GM13976 (cell line): ENCODE measurements at regions not wholly inside any gene's neighbourhood (a gene's known extent, or its start where the extent isn't known, plus 50 kb on each side); places are given as distances from the start of the nearest gene placed in this dataset.
A peak's percentile ranks its signal among the peaks of the same experiment; 100 is the strongest.

Experiments used
- DNase-seq: peaks from one replicate; pipeline ENCODE4 v3.0.0; 2012; ENCODE audit warnings: low spot score
- CTCF ChIP-seq: IDR thresholded peaks from 2 replicates; pipeline ENCODE4 v1.5.1; 2012; ENCODE audit warnings: borderline replicate concordance, mild to moderate bottlenecking; ENCODE audit not compliant: insufficient read depth; ENCODE audit errors: extremely low read depth, missing control alignments, control extremely low read depth
- in situ Hi-C: fragments of 300-500 bp; cut with MboI; formaldehyde crosslinking; loops from one replicate; pipeline ENCODE4 v1.12.0; 2022; ENCODE audit warnings: low sequenced_read_pairs, mixed read lengths, inconsistent platforms; ENCODE audit not compliant: unreplicated experiment

DNA sequence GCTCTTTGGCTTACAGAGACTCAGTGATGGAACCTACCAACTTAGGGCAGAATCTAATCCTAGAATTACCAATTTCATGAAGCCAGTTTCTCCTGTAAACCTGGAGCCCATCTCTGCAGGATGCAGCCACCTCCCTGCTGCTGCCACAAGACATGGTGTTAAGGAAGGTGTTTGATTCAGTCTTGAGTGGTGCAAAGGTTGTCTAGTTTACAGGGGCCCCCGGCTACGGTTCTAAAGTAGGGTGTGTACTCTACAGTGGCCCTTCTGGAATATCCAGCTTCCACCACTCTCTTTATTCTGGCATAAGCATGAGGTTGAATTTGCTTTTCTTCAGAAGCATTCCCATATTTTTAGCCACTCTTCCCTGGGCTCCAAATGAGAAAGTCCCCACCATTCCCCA lies 154.1 kb upstream of the GRIP1 start:
- TF ChIP-seq CTCF, result no peak
- in situ Hi-C loops, result no loop called here
- DNase-seq, result no peak

GRCh38 chr12:66836623-66837310 lies 157.9 kb upstream of the GRIP1 start:
- DNase-seq, result no peak
- peak; percentile 4 for TF ChIP-seq CTCF
- in situ Hi-C loops, result no loop called here

DNA sequence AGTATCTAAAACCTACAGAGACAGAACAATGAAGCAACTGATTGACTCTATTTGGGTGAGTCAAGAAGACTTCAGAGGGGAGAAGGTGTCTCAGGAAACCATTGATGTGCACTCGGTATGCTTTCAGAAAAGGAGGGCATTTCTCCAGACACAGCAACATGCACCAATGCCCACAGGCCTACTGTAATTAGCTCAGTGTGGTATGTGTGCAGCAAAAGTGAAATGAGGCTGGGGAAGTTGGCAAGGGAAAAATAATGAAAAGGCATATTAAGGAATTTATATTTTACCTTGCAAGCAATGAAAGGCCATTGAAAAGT lies 158.4 kb upstream of the GRIP1 start:
- in situ Hi-C loops, result no loop called here

GRCh38 chr12:66838366-66838765 lies 159.5 kb upstream of the GRIP1 start:
- in situ Hi-C loops, result no loop called here
- no peak for DNase-seq
- no peak for TF ChIP-seq CTCF

More for the DNA sequence above, 158.4 kb upstream of the GRIP1 start:
- DNase-seq, result no peak
- no peak for TF ChIP-seq CTCF

GRCh38 chr12:66848967-66849366 lies 170.1 kb upstream of the GRIP1 start:
- in situ Hi-C loops, result no loop called here
- TF ChIP-seq CTCF, result no peak

DNA sequence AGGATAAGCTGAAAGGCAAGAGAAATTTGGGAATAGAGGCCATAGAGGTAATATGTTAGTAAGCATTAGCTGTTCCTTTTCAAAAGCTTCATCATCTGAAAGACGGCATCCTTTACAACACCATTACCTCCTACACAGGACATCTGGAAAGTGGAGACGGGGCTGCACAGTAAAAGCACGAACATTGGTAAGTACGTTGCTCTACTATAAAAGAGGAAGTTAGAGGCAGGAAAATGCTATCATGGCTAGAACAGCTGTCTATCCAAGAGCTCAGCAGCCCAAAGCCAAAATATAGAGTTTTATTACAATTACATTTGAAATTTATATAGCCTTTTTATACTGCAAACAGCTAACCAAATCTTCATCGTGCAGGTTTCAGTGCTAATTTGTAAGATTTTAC lies 172.3 kb upstream of the GRIP1 start:
- in situ Hi-C loops, result no loop called here
- DNase-seq, result no peak
- TF ChIP-seq CTCF, result no peak

More at GRCh38 chr12:66848967-66849366, 170.1 kb upstream of the GRIP1 start:
- no peak for DNase-seq
